NCI-H82 (cell line): ENCODE measurements at regions not wholly inside any gene's neighbourhood (a gene's known extent, or its start where the extent isn't known, plus 50 kb on each side); places are given as distances from the start of the nearest gene placed in this dataset.

Experiments
- DNase-seq: peaks from one replicate; lab custom pipeline; 2025; lab: John Stamatoyannopoulos, UW

- no peak for DNase-seq
These were observed 695.7 kb upstream of the POU3F3 start for GRCh38 chr2:104158191-104158590.

GRCh38 chr2:104163611-104164130, 690.2 kb upstream of the POU3F3 start:
- DNase-seq = peak; percentile 4

- no peak for DNase-seq
These were observed 689.1 kb upstream of the POU3F3 start for GRCh38 chr2:104164721-104165252.

- DNase-seq = no peak
These were observed 676.7 kb upstream of the POU3F3 start for GRCh38 chr2:104177179-104177578.

- DNase-seq = no peak
These were observed 674.3 kb upstream of the POU3F3 start for GRCh38 chr2:104179644-104180043.

- DNase-seq = no peak
These were observed 653.3 kb upstream of the POU3F3 start for GRCh38 chr2:104200533-104201168.

- DNase-seq = no peak
These were observed 640.2 kb upstream of the POU3F3 start for GRCh38 chr2:104213758-104214157.

GRCh38 chr2:104215269-104216161, 638.4 kb upstream of the POU3F3 start:
- DNase-seq = no peak

- no peak for DNase-seq
These were observed 620.3 kb upstream of the POU3F3 start for GRCh38 chr2:104233591-104233990.

GRCh38 chr2:104236491-104236890, 617.4 kb upstream of the POU3F3 start:
- DNase-seq = no peak

- DNase-seq = no peak
These were observed 612.9 kb upstream of the POU3F3 start for GRCh38 chr2:104240984-104241383.

- DNase-seq = no peak
These were observed 604.3 kb upstream of the POU3F3 start for GRCh38 chr2:104249629-104250028.

- no peak for DNase-seq
These were observed 603.3 kb upstream of the POU3F3 start for GRCh38 chr2:104250635-104251034.

GRCh38 chr2:104254017-104254416, 599.9 kb upstream of the POU3F3 start:
- DNase-seq = no peak

- DNase-seq = no peak
These were observed 591.2 kb upstream of the POU3F3 start for GRCh38 chr2:104262714-104263113.

- DNase-seq = no peak
These were observed 574.3 kb upstream of the POU3F3 start for GRCh38 chr2:104279646-104280045.

- DNase-seq = no peak
These were observed 573.7 kb upstream of the POU3F3 start for GRCh38 chr2:104280216-104280615.

GRCh38 chr2:104286841-104287240, 567.1 kb upstream of the POU3F3 start:
- no peak for DNase-seq

GRCh38 chr2:104289651-104290565, 564.0 kb upstream of the POU3F3 start:
- no peak for DNase-seq

- no peak for DNase-seq
These were observed 563.4 kb upstream of the POU3F3 start for GRCh38 chr2:104290566-104290891.

- DNase-seq = no peak
These were observed 541.2 kb upstream of the POU3F3 start for GRCh38 chr2:104312684-104313083.
